ENCODE measurements at regions not wholly inside any gene's neighbourhood (a gene's known extent, or its start where the extent isn't known, plus 50 kb on each side); places are given as distances from the start of the nearest gene placed in this dataset.

DNA sequence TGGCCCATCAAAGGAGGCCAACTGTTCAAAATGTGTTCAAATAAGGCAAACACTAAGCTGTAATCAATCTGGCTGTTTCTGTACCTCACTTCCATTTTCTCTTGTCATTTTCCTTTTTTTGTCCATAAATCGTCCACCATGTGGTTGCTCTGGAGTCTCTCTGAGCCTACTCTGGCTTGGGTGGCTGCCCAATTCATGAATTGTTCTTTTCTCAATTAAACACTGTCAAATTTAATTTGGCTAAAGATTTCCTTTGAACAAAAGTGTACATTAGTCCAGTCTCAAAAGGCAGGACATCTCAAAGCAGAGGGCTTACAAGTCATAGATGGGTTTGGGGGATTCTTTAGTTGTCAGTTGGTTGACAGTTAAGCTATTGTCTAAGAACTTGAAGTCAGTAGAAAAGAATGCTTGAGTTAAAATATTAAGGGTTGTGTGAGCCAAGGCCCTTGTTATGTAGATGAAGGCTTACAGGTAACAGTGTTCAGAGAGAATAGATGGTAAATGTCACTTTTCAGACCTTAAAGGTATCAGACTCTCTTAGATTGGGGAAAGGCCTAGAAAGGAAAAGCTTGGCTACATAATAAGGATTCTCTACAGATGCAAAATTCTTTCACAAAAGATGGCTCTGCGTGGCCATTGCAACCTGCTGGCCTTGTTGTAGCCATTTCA lies 831.2 kb upstream of the CDH2 start:
- TF ChIP-seq, protein P1, sequence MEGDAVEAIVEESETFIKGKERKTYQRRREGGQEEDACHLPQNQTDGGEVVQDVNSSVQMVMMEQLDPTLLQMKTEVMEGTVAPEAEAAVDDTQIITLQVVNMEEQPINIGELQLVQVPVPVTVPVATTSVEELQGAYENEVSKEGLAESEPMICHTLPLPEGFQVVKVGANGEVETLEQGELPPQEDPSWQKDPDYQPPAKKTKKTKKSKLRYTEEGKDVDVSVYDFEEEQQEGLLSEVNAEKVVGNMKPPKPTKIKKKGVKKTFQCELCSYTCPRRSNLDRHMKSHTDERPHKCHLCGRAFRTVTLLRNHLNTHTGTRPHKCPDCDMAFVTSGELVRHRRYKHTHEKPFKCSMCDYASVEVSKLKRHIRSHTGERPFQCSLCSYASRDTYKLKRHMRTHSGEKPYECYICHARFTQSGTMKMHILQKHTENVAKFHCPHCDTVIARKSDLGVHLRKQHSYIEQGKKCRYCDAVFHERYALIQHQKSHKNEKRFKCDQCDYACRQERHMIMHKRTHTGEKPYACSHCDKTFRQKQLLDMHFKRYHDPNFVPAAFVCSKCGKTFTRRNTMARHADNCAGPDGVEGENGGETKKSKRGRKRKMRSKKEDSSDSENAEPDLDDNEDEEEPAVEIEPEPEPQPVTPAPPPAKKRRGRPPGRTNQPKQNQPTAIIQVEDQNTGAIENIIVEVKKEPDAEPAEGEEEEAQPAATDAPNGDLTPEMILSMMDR (IDR thresholded peaks at IDR 0.05; ENCODE audit: borderline replicate concordance, control extremely low read depth, extremely low read depth, insufficient read depth, missing control alignments), result no peak

DNA sequence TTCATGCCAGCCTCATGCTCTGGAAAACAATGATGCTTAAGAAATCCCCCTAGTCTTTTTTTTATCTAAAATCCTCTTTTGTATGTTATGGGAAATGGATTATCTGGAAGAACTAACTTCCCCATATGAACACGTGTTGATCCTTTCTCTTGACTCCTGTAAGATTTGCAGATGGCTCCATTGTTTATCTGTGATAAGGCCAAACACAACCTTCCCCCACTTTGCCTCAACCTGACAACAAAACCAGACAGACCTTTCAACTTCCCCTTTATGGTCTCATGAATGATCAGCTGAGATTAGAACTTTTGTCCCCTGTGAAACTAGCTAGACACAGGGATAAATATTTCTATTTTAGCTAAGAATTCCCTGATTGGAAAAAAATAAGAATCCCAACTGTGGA lies 828.0 kb upstream of the CDH2 start:
- TF ChIP-seq, protein P1 (IDR thresholded peaks at IDR 0.05; ENCODE audit: borderline replicate concordance, control extremely low read depth, extremely low read depth, insufficient read depth, missing control alignments), result no peak
- in situ Hi-C loops (cut with MboI; ENCODE audit: low sequenced_read_pairs, unreplicated experiment), result no loop called here

More for the DNA sequence above, 831.2 kb upstream of the CDH2 start:
- DNase-seq (ENCODE audit: low spot score), result no peak
- in situ Hi-C loops (cut with MboI; ENCODE audit: low sequenced_read_pairs, unreplicated experiment), result no loop called here

DNA sequence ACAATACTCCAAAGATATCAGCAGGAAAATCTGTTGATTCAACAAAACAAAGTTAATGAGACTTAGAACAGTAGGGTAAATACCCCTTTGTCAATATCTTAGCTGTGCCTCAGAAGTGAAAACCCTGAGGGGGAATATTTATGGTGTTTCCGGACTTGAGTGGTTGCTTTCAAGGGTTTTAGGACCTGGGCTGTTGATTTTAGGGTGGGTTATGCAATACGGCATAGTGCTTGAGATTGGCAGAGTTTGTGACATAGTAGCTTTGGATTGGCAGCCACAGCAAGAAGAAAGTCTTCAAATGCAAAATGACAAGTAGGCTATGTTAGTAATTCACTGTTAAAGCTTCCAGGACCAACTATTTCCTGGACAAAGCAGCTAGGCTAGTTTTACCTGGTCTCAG lies 826.3 kb upstream of the CDH2 start:
- no peak for DNase-seq (ENCODE audit: low spot score)
- in situ Hi-C loops (cut with MboI; ENCODE audit: low sequenced_read_pairs, unreplicated experiment), result no loop called here
- TF ChIP-seq, protein P1 (IDR thresholded peaks at IDR 0.05; ENCODE audit: borderline replicate concordance, control extremely low read depth, extremely low read depth, insufficient read depth, missing control alignments), result no peak

More for the DNA sequence above, 828.0 kb upstream of the CDH2 start:
- no peak for DNase-seq (ENCODE audit: low spot score)

DNA sequence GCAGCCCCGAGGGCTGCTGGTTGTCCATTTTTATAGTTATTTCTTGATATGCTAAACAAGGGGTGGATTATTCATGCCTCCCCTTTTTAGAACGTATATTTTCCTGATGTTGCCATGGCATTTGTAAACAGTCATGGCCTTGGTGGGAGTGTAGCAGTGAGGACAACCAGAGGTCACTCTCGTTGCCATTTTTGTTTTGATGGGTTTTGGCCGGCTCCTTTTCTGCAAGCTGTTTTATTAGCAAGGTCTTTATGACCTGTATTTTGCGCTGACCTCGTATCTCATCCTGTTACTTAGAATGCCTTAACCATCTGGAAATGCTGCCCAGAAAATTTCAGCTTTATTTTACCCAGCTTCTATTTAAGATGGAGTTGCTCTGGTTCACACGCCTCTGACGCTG lies 825.8 kb upstream of the CDH2 start:
- DNase-seq (ENCODE audit: low spot score), result no peak
- in situ Hi-C loops (cut with MboI; ENCODE audit: low sequenced_read_pairs, unreplicated experiment), result no loop called here
- TF ChIP-seq, protein P1 (IDR thresholded peaks at IDR 0.05; ENCODE audit: borderline replicate concordance, control extremely low read depth, extremely low read depth, insufficient read depth, missing control alignments), result no peak

DNA sequence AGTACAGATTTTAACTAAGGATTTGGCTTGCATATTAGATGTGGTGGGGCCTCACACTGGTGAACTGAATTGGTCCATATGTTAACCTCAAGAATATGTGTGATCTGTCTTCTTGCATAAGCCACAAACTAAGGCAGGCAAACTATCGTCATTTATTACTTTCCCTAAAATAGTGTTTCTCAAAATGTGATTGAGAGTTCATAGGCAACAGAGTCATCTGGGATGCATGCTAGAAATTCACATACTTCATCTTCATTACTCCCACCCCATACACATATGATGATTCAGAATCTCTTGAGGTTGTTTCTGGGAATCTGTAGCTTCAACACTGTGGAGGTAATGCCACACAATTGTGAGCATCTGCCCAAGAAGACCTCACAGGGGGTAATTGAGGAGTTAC lies 822.8 kb upstream of the CDH2 start:
- TF ChIP-seq, protein P1 (IDR thresholded peaks at IDR 0.05; ENCODE audit: borderline replicate concordance, control extremely low read depth, extremely low read depth, insufficient read depth, missing control alignments), result no peak

DNA sequence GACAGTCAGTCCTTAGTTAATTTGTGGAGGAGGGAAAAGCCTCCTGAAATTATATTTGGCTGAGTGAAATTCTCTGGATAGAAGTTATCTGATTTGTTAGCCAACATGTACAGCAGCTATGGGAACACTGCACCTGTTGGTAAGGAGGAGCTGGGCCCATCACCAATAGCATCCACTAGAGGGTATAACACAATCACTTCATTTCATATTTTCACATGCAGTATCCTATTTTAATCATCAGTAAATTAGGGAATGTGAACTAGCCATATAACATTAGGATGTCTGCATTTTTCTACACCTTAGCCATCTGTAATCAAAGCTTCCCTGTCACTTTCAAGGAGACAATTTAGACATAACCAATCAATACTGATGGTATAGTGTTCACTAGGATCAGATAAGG lies 818.4 kb upstream of the CDH2 start:
- in situ Hi-C loops (cut with MboI; ENCODE audit: low sequenced_read_pairs, unreplicated experiment), result no loop called here
- DNase-seq (ENCODE audit: low spot score), result no peak

More for the DNA sequence above, 822.8 kb upstream of the CDH2 start:
- in situ Hi-C loops (cut with MboI; ENCODE audit: low sequenced_read_pairs, unreplicated experiment), result no loop called here
- no peak for DNase-seq (ENCODE audit: low spot score)

More for the DNA sequence above, 818.4 kb upstream of the CDH2 start:
- TF ChIP-seq, protein P1 (IDR thresholded peaks at IDR 0.05; ENCODE audit: borderline replicate concordance, control extremely low read depth, extremely low read depth, insufficient read depth, missing control alignments), result no peak
